ENCODE measurements at regions not wholly inside any gene's neighbourhood (a gene's known extent, or its start where the extent isn't known, plus 50 kb on each side); places are given as distances from the start of the nearest gene placed in this dataset.

DNA sequence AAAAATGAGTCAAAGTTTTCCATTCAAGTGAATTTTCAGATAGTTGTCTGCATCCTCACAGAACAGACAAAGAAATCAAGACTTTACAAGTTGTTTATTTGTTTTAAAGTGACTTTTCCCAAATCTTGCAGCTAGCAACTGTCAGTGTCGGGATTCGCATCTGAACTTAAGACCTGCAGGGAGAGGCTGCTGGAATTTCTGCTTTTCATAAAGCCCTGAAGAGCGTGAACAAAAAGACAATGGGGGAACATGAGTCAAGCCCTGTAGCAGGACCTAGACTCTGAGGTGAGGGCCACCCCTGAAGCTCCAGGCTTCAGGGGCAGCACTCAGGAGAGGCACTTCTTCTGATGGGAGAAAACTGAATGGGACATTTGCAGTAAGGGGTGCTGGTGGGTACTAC, 108.2 kb upstream of the CTAGE1 start:
- TF ChIP-seq, protein P1, sequence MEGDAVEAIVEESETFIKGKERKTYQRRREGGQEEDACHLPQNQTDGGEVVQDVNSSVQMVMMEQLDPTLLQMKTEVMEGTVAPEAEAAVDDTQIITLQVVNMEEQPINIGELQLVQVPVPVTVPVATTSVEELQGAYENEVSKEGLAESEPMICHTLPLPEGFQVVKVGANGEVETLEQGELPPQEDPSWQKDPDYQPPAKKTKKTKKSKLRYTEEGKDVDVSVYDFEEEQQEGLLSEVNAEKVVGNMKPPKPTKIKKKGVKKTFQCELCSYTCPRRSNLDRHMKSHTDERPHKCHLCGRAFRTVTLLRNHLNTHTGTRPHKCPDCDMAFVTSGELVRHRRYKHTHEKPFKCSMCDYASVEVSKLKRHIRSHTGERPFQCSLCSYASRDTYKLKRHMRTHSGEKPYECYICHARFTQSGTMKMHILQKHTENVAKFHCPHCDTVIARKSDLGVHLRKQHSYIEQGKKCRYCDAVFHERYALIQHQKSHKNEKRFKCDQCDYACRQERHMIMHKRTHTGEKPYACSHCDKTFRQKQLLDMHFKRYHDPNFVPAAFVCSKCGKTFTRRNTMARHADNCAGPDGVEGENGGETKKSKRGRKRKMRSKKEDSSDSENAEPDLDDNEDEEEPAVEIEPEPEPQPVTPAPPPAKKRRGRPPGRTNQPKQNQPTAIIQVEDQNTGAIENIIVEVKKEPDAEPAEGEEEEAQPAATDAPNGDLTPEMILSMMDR (IDR thresholded peaks at IDR 0.05): no peak
- TF ChIP-seq POLR2A (IDR thresholded peaks at IDR 0.05): no peak

Data from Peyer's patch (tissue), 4 donors.